ENCODE measurements at regions not wholly inside any gene's neighbourhood (a gene's known extent, or its start where the extent isn't known, plus 50 kb on each side); places are given as distances from the start of the nearest gene placed in this dataset.

DNA sequence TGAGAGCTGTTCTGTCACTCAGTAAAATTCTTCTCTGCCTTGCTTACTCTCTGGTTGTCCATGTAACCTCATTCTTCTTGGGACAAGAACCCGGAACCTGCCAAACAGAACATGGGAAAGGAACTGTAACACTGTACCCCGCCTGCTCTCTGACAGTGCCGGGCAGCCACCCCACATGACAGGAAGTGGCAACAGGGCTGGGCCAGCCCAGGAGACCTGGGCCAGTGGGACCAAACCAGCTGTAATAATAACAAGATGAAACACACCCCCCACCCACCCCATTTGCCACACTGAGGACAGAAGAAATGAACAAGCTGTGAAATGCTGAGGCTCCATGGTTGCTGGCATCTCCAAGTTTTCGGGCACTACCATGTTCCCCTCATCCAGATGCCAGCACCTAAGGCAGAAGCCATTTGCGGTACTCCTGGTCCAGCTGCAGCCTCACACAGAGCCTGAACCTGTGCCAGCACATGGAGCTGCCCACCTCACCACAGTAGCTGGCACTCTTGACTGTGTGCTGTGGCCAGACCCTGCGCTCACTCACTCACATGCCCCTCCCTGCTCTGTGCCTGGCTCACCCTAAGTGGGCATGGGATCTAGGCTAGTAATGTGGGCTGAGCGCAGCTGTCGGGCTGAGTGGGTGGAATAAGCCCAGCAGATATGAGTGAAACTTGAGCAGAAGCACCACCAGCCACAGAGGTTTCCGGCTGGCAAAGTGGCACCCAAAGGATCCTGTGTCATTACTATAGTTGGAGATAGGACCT lies 126.2 kb upstream of the UGT8 start:
- no peak for DNase-seq

GRCh38 chr4:114474188-114474800 lies 124.3 kb upstream of the UGT8 start:
- DNase-seq = no peak

DNA sequence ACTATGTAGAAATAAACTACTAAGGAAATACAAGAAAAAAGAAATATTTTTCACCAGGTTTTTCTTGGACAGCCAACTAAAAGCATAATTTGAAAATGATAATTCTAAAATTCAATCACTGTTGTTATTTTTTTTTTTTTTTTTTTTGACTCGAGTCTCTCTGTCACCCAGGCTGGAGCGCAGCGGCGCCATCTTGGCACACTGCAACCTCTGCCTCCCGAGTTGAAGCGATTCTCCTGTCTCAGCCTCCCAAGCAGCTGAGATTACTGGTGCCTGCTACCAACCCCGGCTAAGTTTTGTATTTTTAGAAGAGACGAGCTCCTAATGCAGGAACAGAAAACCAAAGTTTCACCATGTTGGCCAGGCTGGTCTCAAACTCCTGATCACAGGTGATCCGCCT lies 122.3 kb upstream of the UGT8 start:
- no peak for DNase-seq

DNA sequence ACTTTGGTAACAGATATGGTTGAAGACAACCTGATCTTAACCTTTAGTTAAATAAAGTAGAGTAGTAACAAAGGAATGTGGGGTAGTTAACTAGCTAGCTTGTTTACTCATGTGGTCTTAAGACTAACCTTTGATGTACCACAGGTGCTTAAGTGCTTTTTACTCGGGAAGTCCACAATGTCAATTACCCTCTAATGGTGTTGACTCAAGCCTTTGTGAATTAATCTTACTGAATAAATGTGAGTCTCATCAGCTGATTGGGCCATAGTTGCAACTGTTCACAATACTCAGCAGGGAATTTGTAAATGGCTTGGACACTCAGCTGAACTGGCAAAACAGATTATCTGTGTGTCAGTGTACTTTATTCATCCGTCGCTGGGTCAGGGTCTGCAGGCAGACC lies 119.0 kb upstream of the UGT8 start:
- no peak for DNase-seq

DNA sequence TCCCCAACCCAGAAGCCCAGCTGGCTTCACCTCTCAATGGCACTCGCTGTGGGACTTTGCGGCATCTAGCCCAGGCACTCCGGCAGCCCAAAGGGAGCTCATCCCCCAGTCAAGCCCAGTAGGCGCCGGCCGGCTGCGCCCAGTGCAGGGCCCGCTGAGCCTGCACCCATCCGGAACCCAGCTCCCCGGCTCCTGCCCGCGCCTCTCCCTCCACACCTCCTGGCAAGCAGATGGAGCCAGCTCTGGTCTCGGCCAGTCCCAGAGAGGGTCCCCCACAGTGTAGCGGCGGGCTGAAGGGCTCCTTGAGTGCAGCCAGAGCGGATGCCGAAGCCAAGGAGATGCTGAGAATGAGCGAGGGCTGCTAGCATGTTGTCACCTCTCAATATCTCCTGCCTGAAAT lies 116.8 kb upstream of the UGT8 start:
- DNase-seq = no peak

- no peak for DNase-seq
Observed at GRCh38 chr4:114487101-114487500, 111.5 kb upstream of the UGT8 start.

DNA sequence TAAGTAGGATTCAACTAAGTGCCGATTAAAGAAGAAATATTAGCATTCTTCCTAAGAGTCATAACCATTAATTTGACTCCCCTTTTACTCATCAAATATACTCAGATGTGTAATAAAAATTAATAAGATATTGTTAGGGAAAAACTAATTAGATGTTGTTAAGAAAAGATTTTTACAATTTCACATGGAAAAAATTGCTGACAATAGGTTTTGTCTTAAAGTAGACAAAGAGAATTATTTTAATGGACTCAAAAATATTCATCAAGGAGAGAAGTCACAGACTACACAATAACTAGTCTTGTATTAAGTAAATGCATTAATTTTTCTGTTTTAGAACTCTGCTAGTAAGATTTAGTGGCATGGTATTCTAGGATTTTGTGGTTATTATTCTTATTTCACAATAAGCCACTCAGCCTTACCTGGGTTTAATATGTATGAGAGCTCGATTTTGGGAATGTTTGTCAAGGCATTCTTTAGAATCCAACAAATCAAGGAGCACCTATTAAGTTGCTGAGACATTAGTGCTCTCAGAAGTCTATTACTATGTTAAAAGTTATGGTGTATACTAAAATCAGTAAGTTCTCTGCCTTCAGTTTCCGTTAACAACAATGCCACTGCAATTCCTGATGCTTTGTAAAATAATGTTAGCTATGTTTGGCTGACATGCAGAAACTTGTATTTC lies 110.2 kb upstream of the UGT8 start:
- DNase-seq = no peak

- DNase-seq = no peak
Observed at GRCh38 chr4:114494246-114494803, 104.3 kb upstream of the UGT8 start.

DNA sequence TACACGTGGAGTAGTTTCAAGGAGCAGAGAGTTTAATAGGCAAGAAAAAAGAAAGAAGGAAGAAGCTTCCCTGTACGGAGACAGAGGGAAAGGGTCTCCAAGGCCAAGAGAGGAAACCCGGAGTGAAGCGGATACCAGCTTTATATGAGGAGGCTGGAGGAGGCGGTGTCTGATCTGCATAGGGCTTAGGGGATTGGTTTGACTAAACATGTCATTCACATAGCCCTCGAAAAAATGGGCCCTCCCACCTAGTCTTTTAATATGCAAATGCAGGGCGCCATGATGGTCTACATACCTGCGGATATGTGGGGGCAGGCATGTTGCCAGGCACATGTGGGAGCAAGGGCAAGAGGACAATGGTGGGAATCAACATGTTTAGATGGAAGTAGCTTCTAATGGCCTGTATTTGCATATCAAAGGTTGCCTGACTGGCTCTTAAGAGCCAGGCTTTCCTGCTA lies 103.1 kb upstream of the UGT8 start:
- DNase-seq = no peak

- DNase-seq = no peak
Observed at GRCh38 chr4:114497116-114497515, 101.5 kb upstream of the UGT8 start.

DNA sequence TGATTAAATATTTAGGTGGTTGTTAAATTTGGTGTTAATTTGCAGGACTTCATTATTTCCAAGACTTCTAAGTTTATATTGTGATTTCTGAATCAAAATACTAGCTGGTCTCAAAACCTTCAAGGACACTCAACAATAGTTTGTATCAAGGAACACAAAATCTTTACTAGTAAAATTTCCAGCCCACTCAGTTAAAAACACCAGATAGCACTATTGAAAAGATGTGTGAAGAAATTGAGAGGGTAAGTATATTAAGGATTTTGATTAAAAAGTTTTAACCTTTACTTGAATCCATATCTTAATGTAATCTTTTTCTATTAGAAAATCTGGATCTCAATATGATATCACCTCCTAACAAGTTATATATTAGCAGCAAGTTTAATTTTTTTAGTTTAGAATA lies 89.3 kb upstream of the UGT8 start:
- DNase-seq = no peak

GRCh38 chr4:114512595-114513295 lies 85.9 kb upstream of the UGT8 start:
- DNase-seq = no peak

GRCh38 chr4:114519368-114519767 lies 79.2 kb upstream of the UGT8 start:
- no peak for DNase-seq

GRCh38 chr4:114527170-114527569 lies 71.4 kb upstream of the UGT8 start:
- no peak for DNase-seq

GRCh38 chr4:114527637-114528036 lies 71.0 kb upstream of the UGT8 start:
- DNase-seq = no peak

GRCh38 chr4:114535725-114536124 lies 62.9 kb upstream of the UGT8 start:
- no peak for DNase-seq

DNA sequence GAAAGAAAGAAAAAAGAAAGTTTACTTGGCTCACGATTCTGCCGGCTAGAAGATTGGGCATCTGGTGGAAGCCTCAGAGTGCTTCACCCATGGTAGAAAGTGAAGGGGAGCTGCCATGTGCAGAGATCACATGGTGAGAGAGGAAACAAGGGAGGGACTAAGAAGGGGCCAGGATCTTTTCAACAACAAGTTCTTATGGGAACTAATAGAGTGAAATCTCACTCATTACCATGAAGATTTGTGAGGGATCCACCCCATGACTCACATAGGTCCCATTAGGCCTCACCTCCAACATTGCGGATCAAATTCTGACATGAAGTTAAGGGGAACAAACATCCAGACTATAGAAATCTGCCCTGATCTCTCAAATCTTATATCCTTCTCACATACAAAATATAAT lies 61.3 kb upstream of the UGT8 start:
- DNase-seq = no peak

DNA sequence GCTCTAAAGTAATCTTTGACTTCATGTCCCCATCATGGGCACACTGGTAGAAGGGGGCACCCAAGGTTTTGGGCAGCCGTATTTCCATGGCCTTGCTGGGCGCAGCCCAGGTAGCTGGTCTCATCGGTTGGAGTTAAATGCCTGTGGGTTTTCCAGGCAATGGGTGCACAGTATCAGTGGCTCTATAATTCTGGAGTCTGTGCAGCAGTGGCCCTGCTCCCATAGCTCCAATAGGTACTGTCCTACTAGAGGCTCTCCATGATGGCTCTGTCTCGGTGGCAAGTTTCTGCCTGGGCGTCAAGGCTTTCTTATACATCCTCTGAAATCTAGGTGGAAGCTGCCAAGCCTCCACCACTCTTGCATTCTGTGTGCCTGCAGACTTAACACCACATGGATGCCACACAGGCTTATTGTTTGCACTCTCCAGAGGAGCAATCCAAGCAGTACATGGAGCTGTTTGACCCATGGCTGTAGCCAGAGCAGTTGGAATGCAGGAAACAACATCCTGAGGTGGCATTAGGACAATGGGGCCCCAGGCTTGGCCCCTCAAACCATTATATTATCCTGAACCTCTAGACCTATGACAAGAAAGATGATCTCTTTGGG lies 60.5 kb upstream of the UGT8 start:
- DNase-seq = no peak

DNA sequence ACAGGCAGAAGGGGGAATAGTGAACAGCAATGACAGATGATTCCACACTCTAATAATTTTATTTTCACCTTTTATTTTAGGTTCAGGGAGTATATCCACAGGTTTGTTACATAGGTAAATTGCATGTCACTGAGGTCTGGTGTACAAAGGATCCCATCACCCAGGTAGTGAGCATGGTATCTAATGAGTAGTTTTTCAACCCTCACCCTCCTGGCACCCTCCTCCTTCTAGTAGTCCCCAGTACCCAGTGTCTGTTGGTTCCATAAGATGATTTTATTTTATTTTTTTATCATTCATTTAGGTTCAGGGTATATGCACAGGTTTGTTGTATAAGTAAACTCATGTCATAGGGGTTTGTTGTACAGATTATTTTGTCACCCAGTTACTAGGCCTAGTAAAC lies 58.6 kb upstream of the UGT8 start:
- no peak for DNase-seq

- DNase-seq = no peak
Observed at GRCh38 chr4:114547340-114548134, 51.1 kb upstream of the UGT8 start.
